B cell (primary cell): ENCODE measurements at regions not wholly inside any gene's neighbourhood (a gene's known extent, or its start where the extent isn't known, plus 50 kb on each side); places are given as distances from the start of the nearest gene placed in this dataset.

Source experiments
- ATAC-seq: fragments of 200-7000 bp; cut with Tn5 transposase; one replicate; pipeline ENCODE4 v1.10.0; 2021; ENCODE audit warnings: low read depth, mild to moderate bottlenecking, moderate number of reproducible peaks, moderate library complexity
- CTCF ChIA-PET: fragments of 350-600 bp; sonication (Branson Sonifier 250); formaldehyde crosslinking; loops from one replicate; lab custom pipeline; 2021; ENCODE audit warnings: antibody characterized with exemption, inconsistent platforms; lab: Charles Lee
- POLR2A ChIA-PET: fragments of 350-600 bp; sonication (Branson Sonifier 250); formaldehyde crosslinking; loops from one replicate; lab custom pipeline; 2021; ENCODE audit warnings: antibody characterized with exemption; lab: Charles Lee
- DNase-seq: peaks from one replicate; pipeline ENCODE4 v3.0.0; 2013
- H2AFZ ChIP-seq: 2 replicates; pipeline ENCODE4 v1.6.1; 2012; ENCODE audit warnings: mild to moderate bottlenecking, low read depth, low read length; ENCODE audit not compliant: insufficient read depth, poor library complexity, severe bottlenecking
- H3K27ac ChIP-seq, 2 donors: 1 replicate in 1 of 2; 2 replicates in 1 of 2; pipeline ENCODE4 v1.5.1; 2012 to 2013; ENCODE audit warnings: low read length in 2 of 2, mild to moderate bottlenecking in 2 of 2, moderate library complexity in 1 of 2
- H3K27me3 ChIP-seq, 4 experiments: fragments of 200-600 bp in 1 of 4; sonication (generic) in 1 of 4; replicated peaks in 1 of 4; 1 replicate in 2 of 4; 2 replicates in 2 of 4; pipeline versions ENCODE4 v1.6.1 to v1.7.0; 2013 to 2016; ENCODE audit warnings: low read length in 3 of 4, mild to moderate bottlenecking in 2 of 4, mixed read lengths in 1 of 4, moderate library complexity in 1 of 4; ENCODE audit not compliant: insufficient read depth in 4 of 4, control insufficient read depth in 3 of 4; ENCODE audit errors: control extremely low read depth in 1 of 4
- H3K36me3 ChIP-seq, 2 experiments: replicated peaks in 1 of 2; 1 replicate in 1 of 2; 2 replicates in 1 of 2; pipeline versions ENCODE4 v1.6.1 to v1.7.1; 2013; ENCODE audit warnings: low read length in 1 of 2; ENCODE audit not compliant: insufficient read depth in 2 of 2, control insufficient read depth in 1 of 2; ENCODE audit errors: control extremely low read depth in 1 of 2, extremely low read depth in 1 of 2
- H3K4me1 ChIP-seq, 2 donors: fragments of 200-600 bp in 1 of 2; sonication (generic) in 1 of 2; 1 replicate in 1 of 2; 2 replicates in 1 of 2; pipeline versions ENCODE4 v1.5.1 to v1.6.1; 2013 to 2017; ENCODE audit warnings: low read length in 2 of 2; ENCODE audit not compliant: control insufficient read depth in 2 of 2, insufficient read depth in 2 of 2
- H3K4me2 ChIP-seq: replicated peaks from 2 replicates; pipeline ENCODE3; 2012; ENCODE audit warnings: mild to moderate bottlenecking, low read depth, low read length; ENCODE audit not compliant: poor library complexity, severe bottlenecking
- H3K4me3 ChIP-seq, 5 experiments: fragments of 200-600 bp in 1 of 5; sonication (generic) in 1 of 5; 1 replicate in 3 of 5; 2 replicates in 2 of 5; pipeline versions ENCODE4 v1.5.1 to v1.7.0; 2011 to 2016; ENCODE audit warnings: low read length in 4 of 5, mild to moderate bottlenecking in 4 of 5, low read depth in 2 of 5, control low read depth in 1 of 5, moderate library complexity in 1 of 5; ENCODE audit not compliant: insufficient read depth in 1 of 5; ENCODE audit errors: control extremely low read depth in 1 of 5, extremely low read depth in 1 of 5
- H3K79me2 ChIP-seq: fragments of 200-600 bp; sonication (generic); one replicate; pipeline ENCODE4 v1.6.0; 2016; ENCODE audit warnings: low read length; ENCODE audit not compliant: control insufficient read depth, insufficient read depth
- H3K9ac ChIP-seq: fragments of 200-600 bp; sonication (generic); 2 replicates; pipeline ENCODE4 v1.6.1; 2017; ENCODE audit warnings: mild to moderate bottlenecking, low read length, moderate library complexity
- H3K9me3 ChIP-seq, 3 donors: one replicate each; pipeline versions ENCODE4 v1.6.1 to v1.7.1; 2013; ENCODE audit warnings: low read length in 2 of 3; ENCODE audit not compliant: control insufficient read depth in 2 of 3, insufficient read depth in 1 of 3; ENCODE audit errors: control extremely low read depth in 1 of 3
- H4K20me1 ChIP-seq: 2 replicates; pipeline ENCODE4 v1.6.0; 2012; ENCODE audit warnings: mild to moderate bottlenecking, low read length; ENCODE audit not compliant: insufficient read depth, control insufficient read depth, poor library complexity, severe bottlenecking
- H3K27ac Mint-ChIP-seq: one replicate; pipeline ENCODE4 v1.8.0; 2021; ENCODE audit warnings: mixed read lengths
- H3K27me3 Mint-ChIP-seq: one replicate; pipeline ENCODE4 v1.8.0; 2021; ENCODE audit warnings: mixed read lengths
- H3K4me1 Mint-ChIP-seq: one replicate; pipeline ENCODE4 v1.8.0; 2021; ENCODE audit warnings: mixed read lengths
- H3K4me3 Mint-ChIP-seq: one replicate; pipeline ENCODE4 v1.8.0; 2021; ENCODE audit warnings: mixed read lengths
- H3K9me3 Mint-ChIP-seq: one replicate; pipeline ENCODE4 v1.8.0; 2022; ENCODE audit warnings: mixed read lengths; ENCODE audit not compliant: insufficient read depth
- EZH2 ChIP-seq: IDR thresholded peaks from 2 replicates; pipeline ENCODE4 v1.6.1; 2012; ENCODE audit warnings: borderline replicate concordance, low read depth, mild to moderate bottlenecking, moderate library complexity, low read length; ENCODE audit not compliant: insufficient read depth, poor library complexity, severe bottlenecking
- WGBS: methylation state at CpG from one replicate; pipeline ENCODE4 v1.1.5; 2013; ENCODE audit warnings: missing lambda C conversion rate; ENCODE audit not compliant: insufficient coverage; 5-methylcytosine and 5-hydroxymethylcytosine counted together
- intact Hi-C: fragments of 100-400 bp; cut with micrococcal nuclease; formaldehyde crosslinking; loops from one replicate; pipeline ENCODE4 v1.10.0; 2022
- TF ChIP-seq, protein P1 (sequence below): fragments of 200-600 bp; IDR thresholded peaks from one replicate; pipeline ENCODE4 v1.8.0; 2022; ENCODE audit warnings: antibody characterized with exemption, mild to moderate bottlenecking

DNA sequence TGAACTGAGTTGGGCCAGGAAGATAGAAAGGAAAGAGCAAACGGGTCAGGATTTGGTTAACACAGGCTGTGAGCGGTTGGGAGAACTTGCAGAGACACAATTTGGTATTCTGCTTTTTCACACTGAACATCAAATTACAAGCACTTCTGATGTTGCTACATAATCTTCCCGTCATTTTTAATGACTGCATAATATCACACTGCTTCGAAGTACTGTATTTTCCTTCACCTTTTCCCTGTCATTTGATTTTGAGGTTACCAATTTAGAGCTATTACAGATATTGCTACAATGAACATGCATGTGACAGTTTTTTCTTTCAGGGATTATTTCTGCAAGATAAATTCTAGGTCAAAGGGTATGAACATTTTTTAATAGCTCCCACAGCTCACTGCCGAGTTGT, 71.4 kb upstream of the CPEB4 start:
- peaks cover 61% of the 10 kb centered on the region in 2 donors for H3K4me1 ChIP-seq
- H4K20me1 ChIP-seq: no peaks in the 10 kb centered on the region
- DNase-seq (no peak), ATAC-seq (no peak)
- no peak for TF ChIP-seq EZH2
- TF ChIP-seq, protein P1, sequence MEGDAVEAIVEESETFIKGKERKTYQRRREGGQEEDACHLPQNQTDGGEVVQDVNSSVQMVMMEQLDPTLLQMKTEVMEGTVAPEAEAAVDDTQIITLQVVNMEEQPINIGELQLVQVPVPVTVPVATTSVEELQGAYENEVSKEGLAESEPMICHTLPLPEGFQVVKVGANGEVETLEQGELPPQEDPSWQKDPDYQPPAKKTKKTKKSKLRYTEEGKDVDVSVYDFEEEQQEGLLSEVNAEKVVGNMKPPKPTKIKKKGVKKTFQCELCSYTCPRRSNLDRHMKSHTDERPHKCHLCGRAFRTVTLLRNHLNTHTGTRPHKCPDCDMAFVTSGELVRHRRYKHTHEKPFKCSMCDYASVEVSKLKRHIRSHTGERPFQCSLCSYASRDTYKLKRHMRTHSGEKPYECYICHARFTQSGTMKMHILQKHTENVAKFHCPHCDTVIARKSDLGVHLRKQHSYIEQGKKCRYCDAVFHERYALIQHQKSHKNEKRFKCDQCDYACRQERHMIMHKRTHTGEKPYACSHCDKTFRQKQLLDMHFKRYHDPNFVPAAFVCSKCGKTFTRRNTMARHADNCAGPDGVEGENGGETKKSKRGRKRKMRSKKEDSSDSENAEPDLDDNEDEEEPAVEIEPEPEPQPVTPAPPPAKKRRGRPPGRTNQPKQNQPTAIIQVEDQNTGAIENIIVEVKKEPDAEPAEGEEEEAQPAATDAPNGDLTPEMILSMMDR: no peak
- H3K79me2 ChIP-seq: no peaks in the 10 kb centered on the region
- no CpG with 5 or more reads among the region's 5 CpGs for WGBS
- H2AFZ ChIP-seq: peak overlapping the region; percentile 4
- Mint-ChIP-seq H3K4me1 (peaks cover 79% of the 10 kb centered on the region), H3K9me3 (peaks cover 7% of the 10 kb centered on the region), H3K27me3 (no peaks in the 10 kb centered on the region), H3K27ac (peak overlapping the region; percentile 47), H3K4me3 (peak overlapping the region; percentile 20)
- intact Hi-C loops: no loop called here
- POLR2A ChIA-PET: interaction anchor here (1.2 kb wide), 1 partner anchor 71 kb away, joined by 3 read pairs; no protein-coding TSS in a partner anchor
- H3K9me3 ChIP-seq: peaks cover 2 to 19% (median 12%) of the 10 kb centered on the region in 3 donors
- CTCF ChIA-PET: interaction anchor here (1.5 kb wide), 1 partner anchor 68 kb away, joined by 8 read pairs; no protein-coding TSS in a partner anchor
- H3K27ac ChIP-seq: no peak overlapping the region
- H3K9ac ChIP-seq: no peak overlapping the region
- no peaks in the 10 kb centered on the region for H3K36me3 ChIP-seq
- H3K27me3 ChIP-seq: no peaks in the 10 kb centered on the region
- H3K4me3 ChIP-seq: no peak overlapping the region
- no peak overlapping the region for H3K4me2 ChIP-seq

- ChIA-PET CTCF (interaction anchor here (1.5 kb wide), 1 partner anchor 67 kb away, joined by 8 read pairs; no protein-coding TSS in a partner anchor), POLR2A (interaction anchor here (0.7 to 1.2 kb wide), 2 partner anchors 15 to 70 kb away, joined by 3 to 6 read pairs; no protein-coding TSS in a partner anchor)
- H3K36me3 ChIP-seq: no peaks in the 10 kb centered on the region
- peaks cover 7% of the 10 kb centered on the region for H3K9me3 Mint-ChIP-seq
- H3K4me3 ChIP-seq: no peak overlapping the region
- H3K4me1 Mint-ChIP-seq: peaks cover 86% of the 10 kb centered on the region
- H3K4me2 ChIP-seq: peak overlapping the region; percentile 44
- TF ChIP-seq, protein P1: no peak
- TF ChIP-seq EZH2: no peak
- H3K27ac ChIP-seq: no peak overlapping the region
- no peaks in the 10 kb centered on the region for H3K79me2 ChIP-seq
- peaks cover 2 to 25% (median 12%) of the 10 kb centered on the region in 3 donors for H3K9me3 ChIP-seq
- intact Hi-C loops: no loop called here
- no peaks in the 10 kb centered on the region for H4K20me1 ChIP-seq
- no peaks in the 10 kb centered on the region for H3K27me3 ChIP-seq
- peak overlapping the region; percentile 29 for H2AFZ ChIP-seq
- H3K9ac ChIP-seq: no peak overlapping the region
- ATAC-seq (no peak), DNase-seq (peak; percentile 32)
- peaks cover 69 to 70% of the 10 kb centered on the region in 2 donors for H3K4me1 ChIP-seq
- peak overlapping the region; percentile 33 for H3K27ac Mint-ChIP-seq
- 65% methylated on average over 5 of the region's 5 CpGs for WGBS
- H3K27me3 Mint-ChIP-seq: no peaks in the 10 kb centered on the region
- H3K4me3 Mint-ChIP-seq: peak overlapping the region; percentile 60
Measured at GRCh38 chr5:173817561-173817960, 70.6 kb upstream of the CPEB4 start.
